SK-N-MC (cell line): ENCODE measurements at regions not wholly inside any gene's neighbourhood (a gene's known extent, or its start where the extent isn't known, plus 50 kb on each side); places are given as distances from the start of the nearest gene placed in this dataset.

Experiments
- EZH2 ChIP-seq: fragments of 200-600 bp; sonication (generic); IDR thresholded peaks from one replicate; pipeline ENCODE4 v1.6.1; 2017; ENCODE audit warnings: antibody characterized with exemption
- POLR2AphosphoS5 ChIP-seq: IDR thresholded peaks from 2 replicates; pipeline ENCODE4 v1.6.1; 2012; ENCODE audit warnings: mild to moderate bottlenecking, low read depth, low read length, borderline replicate concordance

- TF ChIP-seq POLR2AphosphoS5, result no peak
- TF ChIP-seq EZH2, result no peak
Measured at GRCh38 chr11:81036168-81036870, 1595.5 kb upstream of the TENM4 start.
